SK-N-SH treated with all-trans-retinoic acid at 6 μM for 48 hours (cell line): ENCODE measurements at regions not wholly inside any gene's neighbourhood (a gene's known extent, or its start where the extent isn't known, plus 50 kb on each side); places are given as distances from the start of the nearest gene placed in this dataset.
A peak's percentile ranks its signal among the peaks of the same experiment; 100 is the strongest.

Experiments
- ATAC-seq: fragments of 200-7000 bp; cut with Tn5 transposase; 3 replicates; pipeline ENCODE4 v1.9.1; 2020; ENCODE audit warnings: mild to moderate bottlenecking, moderate library complexity
- ARNTL ChIP-seq: fragments of 450-650 bp; formaldehyde crosslinking; IDR thresholded peaks from 2 replicates; pipeline ENCODE4 v1.5.0; 2020; ENCODE audit warnings: low read depth, mild to moderate bottlenecking, moderate library complexity, borderline replicate concordance
- CSDC2 ChIP-seq: fragments of 250-450 bp; sonication (Bioruptor Pico); IDR thresholded peaks from 2 replicates; pipeline ENCODE4 v1.5.0; 2020; ENCODE audit warnings: mild to moderate bottlenecking, moderate library complexity
- GLIS3 ChIP-seq: fragments of 250-450 bp; sonication (Bioruptor Pico); IDR thresholded peaks from 2 replicates; pipeline ENCODE4 v1.5.0; 2020; ENCODE audit warnings: mild to moderate bottlenecking, moderate library complexity
- ISL1 ChIP-seq: fragments of 250-450 bp; sonication (Bioruptor Pico); IDR thresholded peaks from 2 replicates; pipeline ENCODE4 v2.1.2; 2022; ENCODE audit warnings: mild to moderate bottlenecking, moderate library complexity
- POU6F1 ChIP-seq: fragments of 250-450 bp; sonication (Bioruptor Pico); IDR thresholded peaks from 2 replicates; pipeline ENCODE4 v1.8.0; 2021; ENCODE audit warnings: low read depth, mild to moderate bottlenecking, moderate library complexity, borderline replicate concordance
- PPARA ChIP-seq: fragments of 250-450 bp; sonication (Bioruptor Pico); IDR thresholded peaks from 2 replicates; pipeline ENCODE4 v1.5.0; 2020; ENCODE audit warnings: mild to moderate bottlenecking, borderline replicate concordance
- RARB ChIP-seq: fragments of 250-450 bp; sonication (Bioruptor Pico); IDR thresholded peaks from 2 replicates; pipeline ENCODE4 v1.8.0; 2021; ENCODE audit warnings: mild to moderate bottlenecking, moderate library complexity
- TCF4 ChIP-seq: fragments of 250-450 bp; sonication (Bioruptor Pico); IDR thresholded peaks from 2 replicates; pipeline ENCODE4 v1.8.0; 2021; ENCODE audit warnings: mild to moderate bottlenecking, moderate library complexity, borderline replicate concordance
- TOX ChIP-seq: fragments of 250-450 bp; sonication (Bioruptor Pico); IDR thresholded peaks from 2 replicates; pipeline ENCODE4 v1.8.0; 2021; ENCODE audit warnings: mild to moderate bottlenecking, moderate library complexity, borderline replicate concordance
- TSHZ2 ChIP-seq: fragments of 250-450 bp; sonication (Bioruptor Pico); IDR thresholded peaks from 2 replicates; pipeline ENCODE4 v1.5.0; 2020; ENCODE audit warnings: mild to moderate bottlenecking, moderate library complexity
- ZC3H10 ChIP-seq: fragments of 250-450 bp; sonication (Bioruptor Pico); IDR thresholded peaks from 2 replicates; pipeline ENCODE4 v1.5.1; 2021; ENCODE audit warnings: mild to moderate bottlenecking, moderate library complexity
- ZFP3 ChIP-seq: fragments of 250-450 bp; sonication (Bioruptor Pico); IDR thresholded peaks from 2 replicates; pipeline ENCODE4 v1.5.0; 2020; ENCODE audit warnings: mild to moderate bottlenecking, moderate library complexity
- ZFP30 ChIP-seq: fragments of 450-650 bp; formaldehyde crosslinking; IDR thresholded peaks from 2 replicates; pipeline ENCODE4 v1.5.0; 2022; ENCODE audit warnings: mild to moderate bottlenecking, moderate library complexity
- ZNF565 ChIP-seq: fragments of 450-650 bp; formaldehyde crosslinking; conservative IDR thresholded peaks from 2 replicates; pipeline ENCODE4 v1.5.0; 2020; ENCODE audit warnings: low read depth, mild to moderate bottlenecking, moderate library complexity
- ZNF70 ChIP-seq: fragments of 450-650 bp; formaldehyde crosslinking; IDR thresholded peaks from 2 replicates; pipeline ENCODE4 v1.5.0; 2020; ENCODE audit warnings: mild to moderate bottlenecking, moderate library complexity
- TF ChIP-seq, protein P1 (sequence below): fragments of 250-450 bp; sonication (Bioruptor Pico); IDR thresholded peaks from 2 replicates; pipeline ENCODE4 v1.5.1; 2020; ENCODE audit warnings: low read depth, mild to moderate bottlenecking, moderate library complexity

DNA sequence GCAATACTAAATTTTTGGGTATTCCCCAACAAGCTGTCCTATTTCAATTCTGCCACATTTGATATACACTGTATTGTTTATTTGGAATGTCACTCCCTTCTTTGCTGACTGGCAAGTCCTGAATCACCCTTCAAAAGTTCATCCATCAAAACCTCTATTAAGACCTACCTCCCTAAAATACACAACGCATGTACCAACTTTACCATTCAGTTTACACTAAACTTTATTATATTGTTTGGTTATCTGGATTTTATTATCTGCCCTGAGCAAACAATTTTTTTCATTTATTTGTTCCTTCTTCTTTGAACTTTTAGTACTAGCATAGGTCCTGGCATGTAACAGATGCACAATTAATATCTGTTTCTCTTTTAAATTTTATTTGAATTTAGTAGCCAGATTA lies 958.2 kb upstream of the ADGRB3 start:
- TF ChIP-seq TSHZ2 (CRISPR knock-in tag) (no peak), GLIS3 (CRISPR knock-in tag) (no peak), RARB (no peak), ZFP30 (no peak), ZFP3 (CRISPR knock-in tag) (no peak), POU6F1 (CRISPR knock-in tag) (no peak)
- ATAC-seq, result no peak

DNA sequence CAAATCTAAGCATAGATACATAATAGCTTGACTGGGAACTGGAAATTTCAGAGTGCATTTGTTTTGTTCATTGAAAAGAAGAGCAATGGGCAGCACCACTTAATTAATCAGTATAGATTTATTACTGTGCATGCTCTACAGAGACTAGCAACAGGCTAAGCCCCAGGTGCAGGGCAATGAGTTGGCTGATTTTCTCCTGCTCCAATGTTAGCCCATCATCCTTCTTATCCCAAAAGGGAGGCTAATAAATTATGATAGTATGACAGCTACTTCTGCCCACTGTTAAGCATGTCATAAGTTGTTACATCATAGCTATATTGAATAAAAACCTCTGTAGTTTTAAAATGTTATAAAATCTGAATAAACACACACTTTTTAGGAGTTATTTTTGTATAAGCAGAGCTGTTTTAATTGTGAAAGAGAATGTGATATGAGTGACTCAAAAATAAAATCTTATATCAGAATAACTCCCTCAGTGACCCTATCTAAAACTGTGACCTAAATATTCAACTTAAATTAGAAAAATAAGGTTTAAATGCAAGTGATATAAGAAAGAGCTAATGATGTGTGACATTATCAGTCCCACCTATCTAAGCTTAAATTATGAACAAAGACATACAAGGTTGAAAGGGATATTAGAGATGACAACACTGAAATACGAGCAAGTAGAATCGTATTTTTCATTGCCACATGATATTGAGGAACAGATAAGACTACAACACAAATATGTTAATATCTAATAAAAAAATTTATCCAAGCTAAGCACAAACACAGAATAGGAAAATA lies 967.3 kb upstream of the ADGRB3 start:
- TF ChIP-seq ZNF70 (CRISPR knock-in tag), result no peak
- TF ChIP-seq ISL1 (CRISPR knock-in tag), result peak; percentile 68
- TF ChIP-seq ZFP3 (CRISPR knock-in tag), result no peak
- TF ChIP-seq PPARA (CRISPR knock-in tag), result no peak
- no peak for ATAC-seq

GRCh38 chr6:67666177-67666964 lies 968.7 kb upstream of the ADGRB3 start:
- no peak for TF ChIP-seq ZFP30
- TF ChIP-seq ISL1 (CRISPR knock-in tag), result no peak
- no peak for TF ChIP-seq RARB
- no peak for TF ChIP-seq ZNF70 (CRISPR knock-in tag)
- TF ChIP-seq TSHZ2 (CRISPR knock-in tag), result no peak
- no peak for TF ChIP-seq CSDC2
- no peak for TF ChIP-seq TOX (CRISPR knock-in tag)
- TF ChIP-seq ZC3H10, result no peak
- TF ChIP-seq ZNF565 (CRISPR knock-in tag), result no peak
- no peak for TF ChIP-seq ZFP3 (CRISPR knock-in tag)
- TF ChIP-seq, protein P1, sequence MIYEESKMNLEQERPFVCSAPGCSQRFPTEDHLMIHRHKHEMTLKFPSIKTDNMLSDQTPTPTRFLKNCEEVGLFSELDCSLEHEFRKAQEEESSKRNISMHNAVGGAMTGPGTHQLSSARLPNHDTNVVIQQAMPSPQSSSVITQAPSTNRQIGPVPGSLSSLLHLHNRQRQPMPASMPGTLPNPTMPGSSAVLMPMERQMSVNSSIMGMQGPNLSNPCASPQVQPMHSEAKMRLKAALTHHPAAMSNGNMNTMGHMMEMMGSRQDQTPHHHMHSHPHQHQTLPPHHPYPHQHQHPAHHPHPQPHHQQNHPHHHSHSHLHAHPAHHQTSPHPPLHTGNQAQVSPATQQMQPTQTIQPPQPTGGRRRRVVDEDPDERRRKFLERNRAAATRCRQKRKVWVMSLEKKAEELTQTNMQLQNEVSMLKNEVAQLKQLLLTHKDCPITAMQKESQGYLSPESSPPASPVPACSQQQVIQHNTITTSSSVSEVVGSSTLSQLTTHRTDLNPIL (CRISPR knock-in tag), result no peak
- no peak for TF ChIP-seq TCF4 (CRISPR knock-in tag)
- no peak for TF ChIP-seq ARNTL (CRISPR knock-in tag)
- ATAC-seq, result no peak

- no peak for TF ChIP-seq RARB
- no peak for ATAC-seq
These were observed 970.1 kb upstream of the ADGRB3 start for GRCh38 chr6:67664942-67665341.
